C1 segment of cervical spinal cord (tissue), 14 donors: ENCODE measurements at regions not wholly inside any gene's neighbourhood (a gene's known extent, or its start where the extent isn't known, plus 50 kb on each side); places are given as distances from the start of the nearest gene placed in this dataset.
"Not testable (repeated sequence)": the region's sequence is repeated elsewhere in the genome, so short reads cannot be mapped to it uniquely, and the experiment has no call there.

ENCODE experiments used
- DNase-seq, 14 donors: peaks; one replicate each; lab custom pipeline; 2025; lab: John Stamatoyannopoulos, UW

- DNase-seq, result no peak
These were observed 148.1 kb downstream of the TRIML1 start for GRCh38 chr4:188287169-188287894.

GRCh38 chr4:188289531-188290125, 150.4 kb downstream of the TRIML1 start:
- no peak for DNase-seq

DNA sequence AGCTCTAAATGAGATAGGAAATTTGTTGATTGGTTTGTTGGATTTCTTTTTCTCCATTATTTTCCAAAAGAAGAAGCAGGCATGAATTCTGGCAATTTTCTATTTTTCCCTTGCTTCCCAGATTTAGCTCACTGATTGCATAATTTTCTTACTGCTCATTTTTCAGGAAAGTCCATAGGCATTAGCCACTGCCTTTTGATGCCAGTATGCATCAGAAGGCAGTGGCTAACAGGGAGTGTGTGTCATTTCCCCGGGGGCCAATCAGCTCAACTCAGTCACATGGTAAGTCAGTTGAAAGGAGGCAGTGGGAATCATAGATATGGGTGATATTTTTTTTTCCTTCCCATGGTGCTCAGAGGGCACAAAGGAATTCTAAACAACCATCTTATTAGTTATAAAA, 156.7 kb downstream of the TRIML1 start:
- DNase-seq, result no peak

- no peak for DNase-seq
These were observed 157.1 kb downstream of the TRIML1 start for GRCh38 chr4:188296331-188296730.

DNA sequence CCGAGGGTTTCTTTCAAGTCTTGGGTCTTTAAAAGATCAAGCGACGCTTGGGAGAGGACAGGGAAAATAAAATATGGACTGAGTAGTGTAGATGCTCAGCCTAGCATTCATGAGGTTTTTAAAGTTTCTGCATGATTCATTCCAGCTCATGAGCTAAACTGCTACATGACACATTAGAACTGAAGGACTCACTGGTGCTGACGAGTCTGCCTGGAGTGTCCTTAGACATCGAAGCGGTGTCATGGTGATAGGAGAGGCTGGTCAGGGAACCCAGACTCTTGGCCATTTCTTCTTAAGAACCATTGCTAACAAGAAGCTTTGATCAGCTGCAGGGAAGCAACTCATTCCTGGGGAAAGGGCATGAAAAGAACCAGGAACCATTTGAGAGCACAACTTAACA, 158.6 kb downstream of the TRIML1 start:
- DNase-seq, result no peak

GRCh38 chr4:188299161-188299560, 159.9 kb downstream of the TRIML1 start:
- DNase-seq, result no peak

- no peak for DNase-seq
These were observed 161.1 kb downstream of the TRIML1 start for GRCh38 chr4:188300385-188300784.

DNA sequence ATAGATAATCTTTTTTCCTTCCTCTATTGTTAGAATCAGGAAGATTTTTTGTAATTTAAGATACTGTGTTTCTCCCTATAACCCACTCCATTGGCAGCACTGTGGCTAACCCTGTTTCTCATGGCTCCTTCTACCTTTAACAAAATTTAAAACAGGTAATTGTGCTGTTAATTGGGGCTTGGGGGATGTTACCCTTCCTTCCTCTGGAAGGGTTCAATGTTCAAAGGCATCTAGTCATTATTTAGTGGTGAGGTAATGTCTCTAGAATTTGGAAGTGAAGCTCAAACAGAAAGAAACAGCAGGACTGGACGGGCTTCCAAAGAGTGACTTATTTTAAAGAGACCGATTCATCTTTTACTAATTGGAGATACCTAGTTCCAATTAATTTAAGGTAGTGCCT, 166.4 kb downstream of the TRIML1 start:
- DNase-seq, result no peak

DNA sequence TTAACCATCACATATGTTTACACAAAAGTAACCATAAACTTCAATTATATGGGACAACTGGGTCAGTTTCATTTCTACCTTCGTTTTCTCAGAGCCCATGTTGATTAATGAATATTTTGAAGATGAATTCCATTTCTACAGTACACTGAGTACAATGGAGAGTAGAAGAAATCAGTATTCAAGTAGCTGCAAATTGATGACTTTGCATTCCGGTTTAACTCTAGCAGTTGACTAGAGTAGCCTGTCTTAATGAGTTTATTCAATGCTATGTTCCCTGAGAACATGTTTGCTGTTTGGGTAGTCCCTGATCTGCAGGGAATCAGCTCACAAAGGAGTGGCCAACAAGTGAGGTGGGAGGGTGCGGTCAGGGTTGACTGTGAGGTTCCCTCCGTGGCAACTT, 168.3 kb downstream of the TRIML1 start:
- DNase-seq, result no peak

- no peak for DNase-seq
These were observed 168.9 kb downstream of the TRIML1 start for GRCh38 chr4:188308142-188308541.

GRCh38 chr4:188316391-188316790, 177.2 kb downstream of the TRIML1 start:
- no peak for DNase-seq

GRCh38 chr4:188328966-188329365, 189.7 kb downstream of the TRIML1 start:
- DNase-seq, result no peak

DNA sequence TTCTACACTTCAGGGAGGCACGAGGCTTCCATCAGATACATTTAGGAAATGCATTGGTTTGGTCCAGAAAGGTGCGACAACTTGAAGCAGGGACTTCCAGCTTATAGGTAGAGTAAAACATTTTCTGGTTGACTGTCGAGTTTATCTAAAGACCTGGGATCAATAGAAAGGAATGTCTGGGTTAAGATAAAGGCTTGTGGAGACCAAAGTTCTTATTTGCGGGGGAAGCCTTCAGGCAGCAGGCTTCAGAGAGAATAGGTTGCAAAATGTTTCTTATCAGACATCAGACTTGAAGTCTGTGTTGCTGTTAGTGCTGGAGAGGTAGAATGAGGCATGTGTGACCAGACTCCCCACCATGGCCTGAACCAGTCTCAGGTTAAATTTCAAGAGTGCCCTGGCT, 190.3 kb downstream of the TRIML1 start:
- DNase-seq, result no peak

DNA sequence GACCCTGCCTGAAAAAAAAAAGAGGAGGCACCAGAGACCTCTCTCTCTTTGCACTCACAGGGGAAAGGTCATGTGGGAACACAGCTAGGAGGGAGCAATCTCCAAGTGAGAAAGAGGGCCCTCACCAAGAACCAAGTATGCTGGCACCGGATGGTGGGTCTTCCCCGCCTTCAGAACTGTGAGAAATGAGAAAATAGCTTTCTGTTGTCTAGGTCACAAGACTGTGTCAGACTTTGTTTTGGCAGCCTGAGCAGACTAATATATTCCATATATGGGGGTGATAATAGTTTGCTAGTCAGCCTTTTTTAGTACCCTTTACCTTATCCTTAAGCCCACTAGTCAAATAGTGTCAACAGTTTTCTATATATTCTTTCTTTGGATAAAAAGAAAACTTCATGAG, 193.0 kb downstream of the TRIML1 start:
- DNase-seq, result no peak

DNA sequence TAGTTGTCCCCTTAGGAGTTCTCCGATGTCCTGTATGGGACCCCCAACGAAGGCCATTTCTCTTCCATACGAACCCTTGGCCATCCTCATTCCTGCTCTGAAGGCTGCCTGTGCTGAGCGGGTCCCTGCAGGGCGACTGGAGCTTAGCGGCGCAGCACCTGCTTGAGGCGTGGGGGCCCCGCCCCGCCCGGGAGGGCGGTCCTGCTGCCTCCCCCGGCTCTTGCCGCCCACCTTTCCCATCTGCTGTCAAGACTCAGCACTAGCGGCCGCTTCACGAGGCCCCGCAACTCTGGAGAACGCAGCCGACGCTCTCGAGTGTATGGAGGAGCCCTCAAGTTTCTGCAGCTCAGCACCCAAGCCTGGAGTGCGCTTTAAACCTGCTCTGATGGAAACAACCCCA, 197.7 kb downstream of the TRIML1 start:
- no peak for DNase-seq

DNA sequence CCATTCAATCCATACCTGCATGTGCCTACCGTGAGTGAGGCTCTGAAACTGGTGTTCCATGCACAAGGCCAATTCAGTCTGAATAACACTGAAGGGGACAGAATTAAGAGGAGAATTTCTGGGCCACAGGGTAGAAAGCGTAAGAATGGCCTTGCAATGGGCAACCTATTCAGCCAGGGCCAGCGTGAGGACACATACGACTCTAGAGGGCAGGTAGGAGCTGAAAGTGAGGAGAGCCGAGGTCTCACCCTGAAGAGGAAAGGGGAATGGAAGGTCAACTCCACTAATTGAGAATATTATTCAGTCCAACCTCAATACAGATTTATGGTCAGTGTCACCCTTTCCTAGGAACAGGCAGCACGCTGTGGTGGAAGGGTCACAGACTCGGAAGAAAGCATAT, 202.2 kb downstream of the TRIML1 start:
- DNase-seq, result no peak

DNA sequence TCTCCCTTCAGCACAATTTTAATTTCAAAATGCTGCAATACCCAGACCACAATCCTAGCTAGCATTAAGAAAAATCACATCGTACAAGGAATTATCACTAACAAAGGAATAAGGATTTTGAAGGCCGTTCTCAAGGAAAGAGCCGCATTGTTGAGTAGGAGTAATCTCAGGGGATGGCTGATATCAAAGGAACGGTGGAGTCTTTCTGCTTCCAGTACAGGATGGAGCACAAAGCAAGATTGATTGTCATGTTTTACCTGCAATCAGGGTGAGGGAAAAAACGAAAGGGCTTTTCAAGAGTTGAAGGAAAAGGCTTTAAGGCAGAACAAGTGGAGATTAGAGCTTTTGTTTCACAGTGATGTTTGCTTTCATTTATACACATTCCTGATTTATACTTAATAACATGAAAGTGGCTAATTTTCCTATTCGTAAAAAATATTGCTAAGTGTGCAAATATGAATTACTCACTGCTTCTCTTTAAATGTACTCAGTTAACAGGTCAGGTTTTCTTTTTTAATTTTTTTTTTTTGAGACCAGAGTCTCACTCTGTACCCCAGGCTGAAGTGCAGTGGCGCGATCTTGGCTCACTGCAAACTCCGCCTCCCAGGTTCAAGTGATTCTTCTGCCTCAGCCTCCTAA, 207.0 kb downstream of the TRIML1 start:
- no peak for DNase-seq

DNA sequence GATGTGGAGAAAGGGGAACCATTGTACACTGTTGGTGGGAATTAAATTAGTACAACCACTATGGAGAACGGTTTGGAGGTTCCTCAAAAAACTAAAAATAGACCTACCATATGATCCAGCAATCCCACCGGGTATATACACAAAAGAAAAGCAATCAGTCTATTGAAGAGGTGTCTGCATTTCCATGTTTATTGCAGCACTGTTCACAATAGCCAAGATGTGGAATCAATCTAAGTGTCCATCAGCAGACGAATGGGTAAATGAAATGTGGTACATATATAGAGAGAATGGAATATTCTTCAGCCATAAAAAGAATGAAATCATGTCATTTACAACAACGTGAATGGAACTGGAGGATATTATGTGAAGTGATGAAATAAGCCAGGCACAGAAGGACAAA, 208.1 kb downstream of the TRIML1 start:
- no peak for DNase-seq

DNA sequence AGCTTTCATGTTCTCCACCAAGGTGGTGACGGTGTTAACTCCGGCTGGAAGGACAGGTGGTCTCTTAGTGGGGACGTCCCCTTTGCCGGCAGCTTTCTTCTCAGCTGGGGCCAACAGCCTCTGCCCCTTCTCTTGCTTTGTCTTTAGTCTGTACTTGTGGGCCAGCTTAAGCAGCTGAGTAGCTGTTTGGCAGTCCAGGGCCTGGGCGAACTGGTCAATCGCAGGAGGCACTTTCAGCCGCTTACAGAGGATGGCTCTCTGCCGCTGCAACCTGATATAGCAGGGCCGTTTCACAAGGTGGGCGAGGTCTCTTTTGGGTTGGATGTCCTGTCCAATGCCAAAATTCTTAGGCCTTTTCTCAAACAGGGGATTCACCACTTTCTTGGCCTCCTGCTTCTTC, 210.3 kb downstream of the TRIML1 start:
- DNase-seq, result not testable (repeated sequence)

- no peak for DNase-seq
These were observed 224.0 kb downstream of the TRIML1 start for GRCh38 chr4:188363196-188363595.

- no peak for DNase-seq
These were observed 231.5 kb downstream of the TRIML1 start for GRCh38 chr4:188370777-188371176.

DNA sequence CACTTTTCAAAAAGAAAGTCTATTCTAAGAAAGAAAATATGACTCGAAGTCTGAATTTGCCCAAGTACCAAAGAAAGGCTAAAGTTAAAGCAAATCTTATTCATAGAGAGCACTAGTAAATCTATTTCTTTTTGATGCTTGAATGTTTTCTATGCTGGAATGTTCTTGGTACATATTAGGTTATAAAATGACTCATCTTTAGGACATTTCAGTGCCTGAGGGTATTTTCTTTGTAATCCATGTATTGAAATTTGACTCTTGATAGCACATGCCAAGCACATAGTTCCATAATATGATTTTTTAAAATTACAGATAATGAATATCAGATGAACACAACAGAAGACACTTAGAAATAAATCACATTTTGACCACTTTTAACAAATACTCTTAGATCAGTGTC, 232.8 kb downstream of the TRIML1 start:
- no peak for DNase-seq

GRCh38 chr4:188372829-188373228, 233.6 kb downstream of the TRIML1 start:
- DNase-seq, result no peak
